Activated CD4-positive, alpha-beta memory T cell treated with anti-CD3 and anti-CD28 coated beads, Interleukin-2, amount 10 ng/mL, durations not matched to agents 7 days and 5 days (primary cell): ENCODE measurements at regions not wholly inside any gene's neighbourhood (a gene's known extent, or its start where the extent isn't known, plus 50 kb on each side); places are given as distances from the start of the nearest gene placed in this dataset.
"Not testable (repeated sequence)": the region's sequence is repeated elsewhere in the genome, so short reads cannot be mapped to it uniquely, and the experiment has no call there.

Experiments used
- CTCF ChIA-PET: fragments of 350-600 bp; sonication (Branson Sonifier 250); formaldehyde crosslinking; loops from one replicate; lab custom pipeline; 2021; ENCODE audit warnings: antibody characterized with exemption, inconsistent platforms; lab: Charles Lee
- POLR2A ChIA-PET: fragments of 350-600 bp; sonication (Branson Sonifier 250); formaldehyde crosslinking; loops from one replicate; lab custom pipeline; 2021; ENCODE audit warnings: antibody characterized with exemption; lab: Charles Lee
- DNase-seq: peaks from one replicate; pipeline ENCODE4 v3.0.0-alpha.2; 2020
- H3K27ac Mint-ChIP-seq: one replicate; pipeline ENCODE4 v1.8.0; 2021; ENCODE audit warnings: mild to moderate bottlenecking, mixed read lengths
- H3K27me3 Mint-ChIP-seq: one replicate; pipeline ENCODE4 v1.8.0; 2021; ENCODE audit warnings: mixed read lengths
- H3K36me3 Mint-ChIP-seq: one replicate; pipeline ENCODE4 v1.8.0; 2021; ENCODE audit warnings: low read depth, mixed read lengths
- H3K4me1 Mint-ChIP-seq: one replicate; pipeline ENCODE4 v1.8.0; 2021; ENCODE audit warnings: mixed read lengths
- H3K4me3 Mint-ChIP-seq: one replicate; pipeline ENCODE4 v1.8.0; 2021; ENCODE audit warnings: mild to moderate bottlenecking, mixed read lengths
- H3K9me3 Mint-ChIP-seq: one replicate; pipeline ENCODE4 v1.8.0; 2021; ENCODE audit warnings: mixed read lengths

GRCh38 chr22:25405841-25406509, 158.5 kb upstream of the GRK3 start:
- ChIA-PET CTCF (no interaction called here), POLR2A (interaction anchor here (1.0 kb wide), 1 partner anchor 12 kb away, joined by 3 read pairs; no protein-coding TSS in a partner anchor)
- Mint-ChIP-seq H3K4me3 (peak overlapping the region; percentile 71), H3K36me3 (no peaks in the 10 kb centered on the region), H3K27me3 (no peaks in the 10 kb centered on the region), H3K27ac (no peak overlapping the region), H3K9me3 (no peaks in the 10 kb centered on the region), H3K4me1 (peaks cover 39% of the 10 kb centered on the region)
- no peak for DNase-seq

GRCh38 chr22:25406510-25407210, 157.8 kb upstream of the GRK3 start:
- H3K9me3 Mint-ChIP-seq, result no peaks in the 10 kb centered on the region
- no peak for DNase-seq
- peaks cover 40% of the 10 kb centered on the region for H3K4me1 Mint-ChIP-seq
- no peak overlapping the region for H3K27ac Mint-ChIP-seq
- peak overlapping the region; percentile 71 for H3K4me3 Mint-ChIP-seq
- ChIA-PET CTCF (no interaction called here), POLR2A (no interaction called here)
- no peaks in the 10 kb centered on the region for H3K27me3 Mint-ChIP-seq
- no peaks in the 10 kb centered on the region for H3K36me3 Mint-ChIP-seq

GRCh38 chr22:25407226-25407858, 157.1 kb upstream of the GRK3 start:
- Mint-ChIP-seq H3K27me3 (no peaks in the 10 kb centered on the region), H3K9me3 (no peaks in the 10 kb centered on the region), H3K27ac (no peak overlapping the region), H3K36me3 (no peaks in the 10 kb centered on the region), H3K4me1 (peaks cover 36% of the 10 kb centered on the region), H3K4me3 (peak overlapping the region; percentile 17)
- DNase-seq, result no peak
- CTCF ChIA-PET, result no interaction called here
- POLR2A ChIA-PET, result no interaction called here

- Mint-ChIP-seq H3K36me3 (no peaks in the 10 kb centered on the region), H3K4me3 (peak overlapping the region; percentile 6), H3K4me1 (peaks cover 34% of the 10 kb centered on the region), H3K9me3 (no peaks in the 10 kb centered on the region), H3K27me3 (no peaks in the 10 kb centered on the region), H3K27ac (no peak overlapping the region)
- no peak for DNase-seq
- ChIA-PET POLR2A (no interaction called here), CTCF (interaction anchor here (0.7 kb wide), 1 partner anchor 39 kb away, joined by 6 read pairs; no protein-coding TSS in a partner anchor)
Observed at GRCh38 chr22:25407859-25408229, 156.6 kb upstream of the GRK3 start.

GRCh38 chr22:25409240-25409639, 155.2 kb upstream of the GRK3 start:
- ChIA-PET POLR2A (no interaction called here), CTCF (no interaction called here)
- Mint-ChIP-seq H3K9me3 (no peaks in the 10 kb centered on the region), H3K36me3 (no peaks in the 10 kb centered on the region), H3K27me3 (no peaks in the 10 kb centered on the region), H3K27ac (no peak overlapping the region), H3K4me3 (no peak overlapping the region), H3K4me1 (peaks cover 23% of the 10 kb centered on the region)
- DNase-seq, result no peak

- ChIA-PET CTCF (interaction anchor here (0.7 kb wide), 1 partner anchor 21 kb away, joined by 3 read pairs; no protein-coding TSS in a partner anchor), POLR2A (interaction anchor here (0.8 kb wide), 1 partner anchor 12 kb away, joined by 3 read pairs; no protein-coding TSS in a partner anchor)
- Mint-ChIP-seq H3K36me3 (no peaks in the 10 kb centered on the region), H3K4me3 (peak overlapping the region; percentile 69), H3K27me3 (peaks cover 9% of the 10 kb centered on the region), H3K9me3 (no peaks in the 10 kb centered on the region), H3K4me1 (peaks cover 19% of the 10 kb centered on the region), H3K27ac (peak overlapping the region; percentile 79)
- DNase-seq, result no peak
Observed at GRCh38 chr22:25410849-25411248, 153.6 kb upstream of the GRK3 start.

- peaks cover 9% of the 10 kb centered on the region for H3K4me1 Mint-ChIP-seq
- no peaks in the 10 kb centered on the region for H3K9me3 Mint-ChIP-seq
- peaks cover 28% of the 10 kb centered on the region for H3K27me3 Mint-ChIP-seq
- H3K27ac Mint-ChIP-seq, result no peak overlapping the region
- DNase-seq, result no peak
- no peak overlapping the region for H3K4me3 Mint-ChIP-seq
- CTCF ChIA-PET, result no interaction called here
- POLR2A ChIA-PET, result no interaction called here
- H3K36me3 Mint-ChIP-seq, result no peaks in the 10 kb centered on the region
Observed at GRCh38 chr22:25413620-25414019, 150.9 kb upstream of the GRK3 start.

- POLR2A ChIA-PET, DNase-seq, H3K27ac Mint-ChIP-seq, CTCF ChIA-PET, H3K9me3 Mint-ChIP-seq, H3K4me3 Mint-ChIP-seq, H3K36me3 Mint-ChIP-seq: not testable (repeated sequence)
- H3K4me1 Mint-ChIP-seq, result peaks cover 23% of the 10 kb centered on the region
- H3K27me3 Mint-ChIP-seq, result peaks cover 46% of the 10 kb centered on the region
Observed at GRCh38 chr22:25415731-25416130, 148.7 kb upstream of the GRK3 start.

- Mint-ChIP-seq H3K4me1 (peaks cover 21% of the 10 kb centered on the region), H3K27me3 (peaks cover 60% of the 10 kb centered on the region)
- H3K9me3 Mint-ChIP-seq, H3K27ac Mint-ChIP-seq, POLR2A ChIA-PET, H3K4me3 Mint-ChIP-seq, DNase-seq, CTCF ChIA-PET, H3K36me3 Mint-ChIP-seq: not testable (repeated sequence)
Observed at GRCh38 chr22:25417826-25418225, 146.6 kb upstream of the GRK3 start.

- H3K4me3 Mint-ChIP-seq, result no peak overlapping the region
- POLR2A ChIA-PET, result no interaction called here
Observed at GRCh38 chr22:25419247-25420113, 145.0 kb upstream of the GRK3 start.

GRCh38 chr22:25420114-25420441, 144.4 kb upstream of the GRK3 start:
- peaks cover 21% of the 10 kb centered on the region for H3K4me1 Mint-ChIP-seq
- CTCF ChIA-PET, result interaction anchor here (0.7 kb wide), 1 partner anchor 28 kb away, joined by 3 read pairs; no protein-coding TSS in a partner anchor
- H3K36me3 Mint-ChIP-seq, DNase-seq, H3K4me3 Mint-ChIP-seq, H3K27ac Mint-ChIP-seq, POLR2A ChIA-PET, H3K9me3 Mint-ChIP-seq: not testable (repeated sequence)
- peaks cover 72% of the 10 kb centered on the region for H3K27me3 Mint-ChIP-seq

More at GRCh38 chr22:25419247-25420113, 145.0 kb upstream of the GRK3 start:
- DNase-seq, result no peak
- H3K9me3 Mint-ChIP-seq, result no peaks in the 10 kb centered on the region
- H3K27ac Mint-ChIP-seq, result no peak overlapping the region
- CTCF ChIA-PET, result interaction anchor here (0.7 to 1.2 kb wide), 2 partner anchors 29 to 339 kb away, joined by 3 to 4 read pairs; no protein-coding TSS in a partner anchor
- peaks cover 21% of the 10 kb centered on the region for H3K4me1 Mint-ChIP-seq
- H3K27me3 Mint-ChIP-seq, result peaks cover 70% of the 10 kb centered on the region
- H3K36me3 Mint-ChIP-seq, result no peaks in the 10 kb centered on the region

GRCh38 chr22:25420471-25420924, 144.0 kb upstream of the GRK3 start:
- no peaks in the 10 kb centered on the region for H3K9me3 Mint-ChIP-seq
- ChIA-PET POLR2A (no interaction called here), CTCF (no interaction called here)
- H3K4me3 Mint-ChIP-seq, result no peak overlapping the region
- peaks cover 21% of the 10 kb centered on the region for H3K4me1 Mint-ChIP-seq
- DNase-seq, result no peak
- H3K27me3 Mint-ChIP-seq, result peaks cover 68% of the 10 kb centered on the region
- no peak overlapping the region for H3K27ac Mint-ChIP-seq
- no peaks in the 10 kb centered on the region for H3K36me3 Mint-ChIP-seq
